OCI-LY1 (cell line): ENCODE measurements at regions not wholly inside any gene's neighbourhood (a gene's known extent, or its start where the extent isn't known, plus 50 kb on each side); places are given as distances from the start of the nearest gene placed in this dataset.

Source experiments
- EZH2 ChIP-seq: fragments of 200-600 bp; sonication (generic), shearing (Covaris generic); IDR thresholded peaks from 2 replicates; pipeline ENCODE4 v1.8.0; 2017; ENCODE audit warnings: borderline replicate concordance, mixed run types, mild to moderate bottlenecking, antibody characterized with exemption, low read length, moderate library complexity, mixed read lengths
- TF ChIP-seq, protein P1 (sequence below): fragments of 200-600 bp; sonication (generic), shearing (Covaris generic); IDR thresholded peaks from 2 replicates; pipeline ENCODE4 v1.5.1; 2017; ENCODE audit warnings: mild to moderate bottlenecking, antibody characterized with exemption, low read length, moderate library complexity, mixed read lengths

DNA sequence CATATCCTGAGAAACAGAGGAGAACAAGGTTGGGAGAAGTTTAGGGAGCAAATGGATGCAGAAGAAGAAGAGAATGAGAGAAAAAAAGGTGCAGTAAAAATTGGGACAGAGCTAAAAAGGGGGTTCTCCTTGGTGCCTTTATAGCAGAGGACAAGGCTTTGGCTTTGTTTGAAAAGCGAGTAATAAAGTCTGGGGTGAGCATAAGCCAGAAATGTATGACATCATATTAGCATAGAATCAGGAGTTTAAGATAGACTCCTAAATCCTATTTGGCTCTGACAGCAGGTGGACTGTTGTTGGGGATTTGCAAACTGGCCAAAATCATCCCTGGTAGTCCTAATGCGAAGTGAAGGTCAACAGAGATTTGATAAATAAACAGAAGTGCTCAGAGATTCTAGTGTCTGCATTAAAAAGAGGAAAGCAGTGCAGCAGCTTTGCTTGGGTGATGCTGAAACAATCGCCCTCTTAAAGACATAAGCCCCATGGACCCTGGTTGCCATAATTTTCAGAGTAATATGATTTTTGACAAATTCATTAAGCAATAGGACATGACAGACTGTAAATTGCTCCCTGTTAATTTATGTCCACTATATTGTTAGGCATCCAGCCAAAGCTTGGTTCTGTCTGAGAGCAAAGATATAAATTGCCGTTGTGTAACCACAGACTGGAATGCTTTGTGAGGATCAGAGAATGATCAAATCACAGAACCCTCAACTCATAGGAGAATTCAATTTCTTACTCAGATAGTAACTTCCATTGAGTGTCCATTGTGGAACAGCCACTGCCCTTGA lies 385.0 kb upstream of the NFIA start:
- TF ChIP-seq, protein P1, sequence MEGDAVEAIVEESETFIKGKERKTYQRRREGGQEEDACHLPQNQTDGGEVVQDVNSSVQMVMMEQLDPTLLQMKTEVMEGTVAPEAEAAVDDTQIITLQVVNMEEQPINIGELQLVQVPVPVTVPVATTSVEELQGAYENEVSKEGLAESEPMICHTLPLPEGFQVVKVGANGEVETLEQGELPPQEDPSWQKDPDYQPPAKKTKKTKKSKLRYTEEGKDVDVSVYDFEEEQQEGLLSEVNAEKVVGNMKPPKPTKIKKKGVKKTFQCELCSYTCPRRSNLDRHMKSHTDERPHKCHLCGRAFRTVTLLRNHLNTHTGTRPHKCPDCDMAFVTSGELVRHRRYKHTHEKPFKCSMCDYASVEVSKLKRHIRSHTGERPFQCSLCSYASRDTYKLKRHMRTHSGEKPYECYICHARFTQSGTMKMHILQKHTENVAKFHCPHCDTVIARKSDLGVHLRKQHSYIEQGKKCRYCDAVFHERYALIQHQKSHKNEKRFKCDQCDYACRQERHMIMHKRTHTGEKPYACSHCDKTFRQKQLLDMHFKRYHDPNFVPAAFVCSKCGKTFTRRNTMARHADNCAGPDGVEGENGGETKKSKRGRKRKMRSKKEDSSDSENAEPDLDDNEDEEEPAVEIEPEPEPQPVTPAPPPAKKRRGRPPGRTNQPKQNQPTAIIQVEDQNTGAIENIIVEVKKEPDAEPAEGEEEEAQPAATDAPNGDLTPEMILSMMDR = no peak
- TF ChIP-seq EZH2 = no peak
